ENCODE measurements at regions not wholly inside any gene's neighbourhood (a gene's known extent, or its start where the extent isn't known, plus 50 kb on each side); places are given as distances from the start of the nearest gene placed in this dataset.

- TF ChIP-seq CTCF (conservative IDR thresholded peaks at IDR 0.05) (no peak), ZFX (IDR thresholded peaks at IDR 0.05) (no peak)
Observed at GRCh38 chrX:117680286-117680685, 436.3 kb downstream of the KLHL13 start.
